HG03135 (cell line): ENCODE measurements at regions not wholly inside any gene's neighbourhood (a gene's known extent, or its start where the extent isn't known, plus 50 kb on each side); places are given as distances from the start of the nearest gene placed in this dataset.

ENCODE experiments used
- ATAC-seq: cut with Tn5 transposase; IDR thresholded peaks from one replicate; pipeline ENCODE4 v1.9.1; 2021; ENCODE audit warnings: mild to moderate bottlenecking, moderate library complexity; ENCODE audit not compliant: unreplicated experiment

GRCh38 chr5:145222622-145223021, 612.5 kb downstream of the PRELID2 start:
- no peak for ATAC-seq

- no peak for ATAC-seq
Measured at GRCh38 chr5:145221416-145221815, 613.7 kb downstream of the PRELID2 start.

GRCh38 chr5:145220481-145220880, 614.7 kb downstream of the PRELID2 start:
- ATAC-seq: no peak

GRCh38 chr5:145218982-145219381, 616.2 kb downstream of the PRELID2 start:
- no peak for ATAC-seq

- no peak for ATAC-seq
Measured at GRCh38 chr5:145218019-145218418, 617.1 kb downstream of the PRELID2 start.

GRCh38 chr5:145210020-145210419, 625.1 kb downstream of the PRELID2 start:
- no peak for ATAC-seq

- no peak for ATAC-seq
Measured at GRCh38 chr5:145205546-145205945, 629.6 kb downstream of the PRELID2 start.

- no peak for ATAC-seq
Measured at GRCh38 chr5:145204743-145205142, 630.4 kb downstream of the PRELID2 start.

GRCh38 chr5:145203193-145203592, 631.9 kb downstream of the PRELID2 start:
- no peak for ATAC-seq

- ATAC-seq: no peak
Measured at GRCh38 chr5:145198525-145199260, 636.4 kb downstream of the PRELID2 start.

- no peak for ATAC-seq
Measured at GRCh38 chr5:145189746-145190145, 645.4 kb downstream of the PRELID2 start.

GRCh38 chr5:145180371-145180770, 654.8 kb downstream of the PRELID2 start:
- ATAC-seq: no peak

GRCh38 chr5:145178641-145179523, 656.3 kb downstream of the PRELID2 start:
- no peak for ATAC-seq

GRCh38 chr5:145176041-145176440, 659.1 kb downstream of the PRELID2 start:
- ATAC-seq: no peak

- no peak for ATAC-seq
Measured at GRCh38 chr5:145166110-145166509, 669.0 kb downstream of the PRELID2 start.

GRCh38 chr5:145163876-145164275, 671.3 kb downstream of the PRELID2 start:
- ATAC-seq: no peak

- ATAC-seq: no peak
Measured at GRCh38 chr5:145162626-145163025, 672.5 kb downstream of the PRELID2 start.

GRCh38 chr5:145161391-145161790, 673.8 kb downstream of the PRELID2 start:
- no peak for ATAC-seq

GRCh38 chr5:145160679-145161078, 674.5 kb downstream of the PRELID2 start:
- ATAC-seq: no peak

- no peak for ATAC-seq
Measured at GRCh38 chr5:145158730-145159129, 676.4 kb downstream of the PRELID2 start.

GRCh38 chr5:145157841-145158240, 677.3 kb downstream of the PRELID2 start:
- no peak for ATAC-seq

GRCh38 chr5:145141534-145141933, 693.6 kb downstream of the PRELID2 start:
- ATAC-seq: no peak
